ENCODE measurements at regions not wholly inside any gene's neighbourhood (a gene's known extent, or its start where the extent isn't known, plus 50 kb on each side); places are given as distances from the start of the nearest gene placed in this dataset.
"Not testable (repeated sequence)": the region's sequence is repeated elsewhere in the genome, so short reads cannot be mapped to it uniquely, and the experiment has no call there.

DNA sequence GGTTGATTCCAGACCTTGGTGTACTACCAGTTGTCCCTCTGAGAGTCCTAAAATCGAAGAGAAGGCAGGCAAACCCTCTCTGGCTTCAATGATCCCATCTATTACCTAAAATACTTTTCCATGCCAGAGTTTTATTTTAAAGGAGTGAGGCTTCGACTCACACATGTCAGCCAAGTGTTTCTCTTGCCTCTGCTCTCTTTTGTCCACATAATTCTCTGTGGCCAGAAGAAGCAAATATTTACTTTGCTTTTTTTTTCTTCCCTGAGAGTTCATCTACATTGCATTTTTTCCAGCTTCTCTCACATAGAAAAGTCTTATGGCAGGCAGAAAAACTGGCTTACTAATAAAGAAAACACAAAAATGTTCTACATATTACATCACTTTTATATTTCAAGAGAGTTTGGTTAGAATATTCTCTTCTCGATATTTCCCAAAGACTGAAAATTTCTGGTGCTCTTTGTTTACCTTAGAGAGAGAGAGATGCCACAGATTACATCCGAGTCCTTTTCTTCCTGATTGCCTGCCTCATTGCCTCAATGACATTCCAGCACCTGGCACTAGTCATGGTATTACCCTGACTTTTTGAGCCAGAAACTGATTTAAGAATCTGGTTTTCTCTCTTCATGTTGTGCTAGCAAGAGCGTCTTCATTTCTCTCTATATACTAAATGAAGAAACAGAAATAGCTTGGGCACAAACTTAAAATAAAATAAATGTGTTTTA is 170.3 kb upstream of the FAM174A start:
- TF ChIP-seq CTCF (IDR thresholded peaks at IDR 0.05); ZFX (IDR thresholded peaks at IDR 0.05; ENCODE audit: borderline replicate concordance): not testable (repeated sequence)
